ENCODE measurements at regions not wholly inside any gene's neighbourhood (a gene's known extent, or its start where the extent isn't known, plus 50 kb on each side); places are given as distances from the start of the nearest gene placed in this dataset.

DNA sequence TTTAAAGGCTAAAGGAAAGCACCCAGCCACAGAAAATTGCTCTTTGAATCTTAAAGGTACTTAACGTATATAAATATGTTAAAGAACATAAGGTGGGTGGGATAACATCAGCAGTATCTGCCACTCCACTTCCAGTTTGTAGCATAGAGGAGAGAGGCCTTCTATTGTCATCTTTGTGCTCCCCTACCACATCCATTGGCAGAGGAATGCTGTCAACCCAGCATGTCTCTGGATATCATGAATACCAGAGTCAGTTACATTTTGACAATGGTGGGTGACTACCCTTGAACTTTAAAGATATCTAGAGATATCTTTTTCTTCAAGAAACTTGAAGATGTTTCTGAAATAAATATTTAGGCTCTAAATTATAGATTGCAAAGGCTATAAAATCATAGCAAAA lies 283.2 kb upstream of the LRRC7 start:
- TF ChIP-seq, protein P1, sequence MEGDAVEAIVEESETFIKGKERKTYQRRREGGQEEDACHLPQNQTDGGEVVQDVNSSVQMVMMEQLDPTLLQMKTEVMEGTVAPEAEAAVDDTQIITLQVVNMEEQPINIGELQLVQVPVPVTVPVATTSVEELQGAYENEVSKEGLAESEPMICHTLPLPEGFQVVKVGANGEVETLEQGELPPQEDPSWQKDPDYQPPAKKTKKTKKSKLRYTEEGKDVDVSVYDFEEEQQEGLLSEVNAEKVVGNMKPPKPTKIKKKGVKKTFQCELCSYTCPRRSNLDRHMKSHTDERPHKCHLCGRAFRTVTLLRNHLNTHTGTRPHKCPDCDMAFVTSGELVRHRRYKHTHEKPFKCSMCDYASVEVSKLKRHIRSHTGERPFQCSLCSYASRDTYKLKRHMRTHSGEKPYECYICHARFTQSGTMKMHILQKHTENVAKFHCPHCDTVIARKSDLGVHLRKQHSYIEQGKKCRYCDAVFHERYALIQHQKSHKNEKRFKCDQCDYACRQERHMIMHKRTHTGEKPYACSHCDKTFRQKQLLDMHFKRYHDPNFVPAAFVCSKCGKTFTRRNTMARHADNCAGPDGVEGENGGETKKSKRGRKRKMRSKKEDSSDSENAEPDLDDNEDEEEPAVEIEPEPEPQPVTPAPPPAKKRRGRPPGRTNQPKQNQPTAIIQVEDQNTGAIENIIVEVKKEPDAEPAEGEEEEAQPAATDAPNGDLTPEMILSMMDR (IDR thresholded peaks at IDR 0.05; ENCODE audit: insufficient read depth, low read length), result no peak
- TF ChIP-seq POLR2AphosphoS5 (IDR thresholded peaks at IDR 0.05; ENCODE audit: low read depth), result no peak

All from HL-60 (cell line).